Esophagus (tissue), 2 donors: ENCODE measurements at regions not wholly inside any gene's neighbourhood (a gene's known extent, or its start where the extent isn't known, plus 50 kb on each side); places are given as distances from the start of the nearest gene placed in this dataset.

Experiments used
- H3K27ac ChIP-seq, 2 donors: one replicate each; pipeline ENCODE4 v1.5.1; 2013; ENCODE audit warnings: low read depth in 2 of 2, mild to moderate bottlenecking in 2 of 2, inconsistent platforms in 1 of 2, low read length in 1 of 2, moderate library complexity in 1 of 2
- H3K27me3 ChIP-seq, 2 donors: one replicate each; pipeline ENCODE4 v1.6.1; 2013; ENCODE audit warnings: low read length in 2 of 2, control low read depth in 1 of 2, mild to moderate bottlenecking in 1 of 2; ENCODE audit not compliant: insufficient read depth in 2 of 2, control insufficient read depth in 1 of 2
- H3K36me3 ChIP-seq, 2 donors: one replicate each; pipeline ENCODE4 v1.6.1; 2013; ENCODE audit warnings: low read length in 1 of 2; ENCODE audit not compliant: control insufficient read depth in 2 of 2, insufficient read depth in 2 of 2
- H3K4me1 ChIP-seq, 2 donors: one replicate each; pipeline ENCODE4 v1.6.1; 2013; ENCODE audit warnings: low read length in 1 of 2; ENCODE audit not compliant: control insufficient read depth in 2 of 2, insufficient read depth in 2 of 2
- H3K4me3 ChIP-seq, 2 donors: one replicate each; pipeline ENCODE4 v1.5.1; 2013; ENCODE audit warnings: low read length in 2 of 2, mild to moderate bottlenecking in 2 of 2, low read depth in 1 of 2, moderate library complexity in 1 of 2
- H3K9me3 ChIP-seq, 2 donors: one replicate each; pipeline ENCODE4 v1.6.1; 2013; ENCODE audit warnings: mild to moderate bottlenecking in 2 of 2, low read depth in 1 of 2, low read length in 1 of 2, moderate library complexity in 1 of 2; ENCODE audit not compliant: control insufficient read depth in 2 of 2, insufficient read depth in 1 of 2
- WGBS, 2 donors: extraction: QIAGEN DNeasy Blood & Tissue Kit; methylation state at CpG; one replicate each; pipeline ENCODE4 v1.1.7; 2013; 5-methylcytosine and 5-hydroxymethylcytosine counted together
- donor health status: healthy with polysubstance abuse.
- donor health status: Bipolar disorder and iron deficiency.

DNA sequence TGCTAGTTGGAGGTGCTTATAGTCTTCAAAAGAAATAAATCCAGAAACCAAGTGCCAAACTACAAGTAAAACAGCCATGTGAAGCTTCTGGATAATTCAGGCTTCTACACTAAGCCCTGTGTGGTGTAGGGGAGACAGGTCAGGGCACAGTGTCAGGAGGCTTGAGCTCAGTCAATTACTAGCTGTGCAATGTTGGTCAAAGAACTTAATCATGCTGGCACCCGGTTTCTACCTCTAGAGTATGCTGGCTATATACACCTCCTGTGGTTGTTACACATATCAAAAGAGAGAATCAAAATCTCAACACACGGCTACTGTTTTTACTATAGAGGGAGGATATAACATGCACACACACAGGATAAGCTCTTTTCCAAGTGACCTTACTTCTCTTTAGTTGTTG is 469.7 kb upstream of the ZNF462 start:
- WGBS, 2 donors = 81 to 86% methylated on average over 2 of the region's 2 CpGs
- Histone ChIP-seq H3K27ac (no peak overlapping the region), H3K9me3 (no peaks in the 10 kb centered on the region), H3K27me3 (no peaks in the 10 kb centered on the region), H3K4me3 (no peak overlapping the region), H3K4me1 (no peaks in the 10 kb centered on the region), H3K36me3 (no peaks in the 10 kb centered on the region)

DNA sequence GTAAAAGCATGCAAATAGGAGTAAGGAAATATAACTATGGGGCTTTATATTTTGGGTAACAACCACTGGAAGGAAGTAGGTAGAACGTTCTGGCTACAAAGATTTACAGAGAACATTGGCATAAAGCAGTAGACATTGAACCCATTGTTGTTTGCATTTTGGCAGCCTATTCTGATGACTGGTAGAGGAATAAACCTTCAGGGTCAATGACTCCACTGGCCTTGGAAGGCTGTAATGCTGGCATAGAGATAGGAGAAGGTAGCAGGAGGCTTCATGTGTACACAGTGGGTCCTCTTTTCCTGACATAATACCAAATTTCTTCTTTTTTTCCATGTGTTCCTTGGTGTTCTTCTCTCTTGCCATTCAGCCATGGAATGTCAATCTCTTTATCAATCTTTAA is 462.8 kb upstream of the ZNF462 start:
- no peaks in the 10 kb centered on the region for H3K9me3 ChIP-seq
- H3K4me3 ChIP-seq = no peak overlapping the region
- no peaks in the 10 kb centered on the region for H3K27me3 ChIP-seq
- H3K27ac ChIP-seq = no peak overlapping the region
- no peaks in the 10 kb centered on the region for H3K36me3 ChIP-seq
- WGBS, 2 donors = 32 to 43% methylated on average over 1 of the region's 1 CpG
- H3K4me1 ChIP-seq = no peaks in the 10 kb centered on the region

- no peak overlapping the region for H3K27ac ChIP-seq
- no peak overlapping the region for H3K4me3 ChIP-seq
- no peaks in the 10 kb centered on the region for H3K9me3 ChIP-seq
- no peaks in the 10 kb centered on the region for H3K36me3 ChIP-seq
- H3K27me3 ChIP-seq = no peaks in the 10 kb centered on the region
- H3K4me1 ChIP-seq = no peaks in the 10 kb centered on the region
- WGBS, 2 donors = 42 to 44% methylated on average over 2 of the region's 2 CpGs
Measured at GRCh38 chr9:106400950-106401349, 462.0 kb upstream of the ZNF462 start.

DNA sequence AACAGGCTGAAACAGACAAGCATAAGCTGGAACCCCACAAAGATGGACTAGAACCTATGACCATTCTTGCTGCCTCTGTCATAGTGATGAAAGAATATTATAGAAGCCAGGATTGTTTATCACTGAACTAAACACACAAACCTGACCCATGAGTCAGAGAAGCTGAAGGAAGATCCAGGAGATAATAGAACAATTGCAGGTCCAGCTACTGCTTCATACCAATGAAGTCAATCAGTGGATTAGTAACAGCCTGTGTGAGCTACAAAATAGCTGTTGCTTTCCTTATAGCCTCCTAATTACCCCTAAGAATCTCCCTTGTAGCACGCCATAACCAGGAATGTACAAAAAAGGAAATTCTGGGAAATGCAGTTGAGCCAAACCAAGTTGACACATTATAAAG is 459.9 kb upstream of the ZNF462 start:
- WGBS, 2 donors = 85 to 86% methylated on average over 1 of the region's 1 CpG
- no peak overlapping the region for H3K27ac ChIP-seq
- H3K27me3 ChIP-seq = no peaks in the 10 kb centered on the region

DNA sequence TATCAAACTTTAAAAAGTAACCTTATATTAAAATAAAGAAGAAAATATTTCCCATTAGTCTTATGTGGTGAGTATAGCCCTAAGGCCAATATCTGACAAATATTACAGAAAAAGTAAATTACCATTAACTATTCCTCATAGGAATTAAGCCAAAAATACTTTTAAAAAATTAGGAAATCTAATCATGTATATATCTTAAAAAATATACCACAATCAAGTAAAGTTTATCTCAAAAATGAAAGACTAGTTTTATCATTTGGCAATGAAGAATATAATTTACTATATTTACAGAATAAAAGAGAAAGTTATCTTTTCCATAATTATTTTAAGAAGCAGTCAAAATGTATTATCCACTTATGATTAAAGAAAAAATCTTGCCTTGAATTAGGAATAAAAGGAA is 458.8 kb upstream of the ZNF462 start:
- H3K4me1 ChIP-seq = no peaks in the 10 kb centered on the region
- H3K36me3 ChIP-seq = no peaks in the 10 kb centered on the region
- no peak overlapping the region for H3K4me3 ChIP-seq
- no peaks in the 10 kb centered on the region for H3K9me3 ChIP-seq
- H3K27ac ChIP-seq = no peak overlapping the region
- H3K27me3 ChIP-seq = no peaks in the 10 kb centered on the region

More for the DNA sequence above, 459.9 kb upstream of the ZNF462 start:
- Histone ChIP-seq H3K9me3 (no peaks in the 10 kb centered on the region), H3K36me3 (no peaks in the 10 kb centered on the region), H3K4me3 (no peak overlapping the region), H3K4me1 (no peaks in the 10 kb centered on the region)

DNA sequence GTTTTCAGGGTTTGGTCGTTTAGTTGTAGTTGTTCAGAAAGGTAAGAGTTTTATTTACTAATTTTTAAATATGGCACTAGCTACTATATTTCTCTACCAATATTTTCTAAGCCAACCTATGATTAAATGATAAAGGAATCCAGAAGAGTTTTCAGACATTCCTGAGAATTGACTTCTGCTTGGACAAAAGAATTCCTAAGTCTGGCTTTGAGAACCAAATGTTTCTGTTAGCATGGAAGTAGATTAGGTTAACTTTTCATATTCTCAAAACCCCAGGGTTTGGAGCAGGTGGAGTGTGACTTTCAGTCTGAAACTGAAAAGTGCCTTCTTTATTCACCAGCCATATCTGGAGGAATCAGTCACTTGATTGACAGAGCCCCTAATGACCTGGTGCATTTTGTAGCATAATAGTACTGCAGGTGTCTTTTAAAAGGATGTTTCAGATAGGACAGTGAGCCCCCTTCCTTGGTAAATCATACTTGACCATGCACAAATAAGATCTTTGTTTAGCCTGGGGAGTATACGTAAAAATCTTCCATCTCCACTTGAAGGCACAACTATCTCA is 457.0 kb upstream of the ZNF462 start:
- Histone ChIP-seq H3K4me1 (no peaks in the 10 kb centered on the region), H3K27ac (no peak overlapping the region), H3K4me3 (no peak overlapping the region), H3K36me3 (no peaks in the 10 kb centered on the region), H3K27me3 (no peaks in the 10 kb centered on the region), H3K9me3 (no peaks in the 10 kb centered on the region)
- WGBS, 2 donors = 64 to 65% methylated on average over 2 of the region's 2 CpGs

DNA sequence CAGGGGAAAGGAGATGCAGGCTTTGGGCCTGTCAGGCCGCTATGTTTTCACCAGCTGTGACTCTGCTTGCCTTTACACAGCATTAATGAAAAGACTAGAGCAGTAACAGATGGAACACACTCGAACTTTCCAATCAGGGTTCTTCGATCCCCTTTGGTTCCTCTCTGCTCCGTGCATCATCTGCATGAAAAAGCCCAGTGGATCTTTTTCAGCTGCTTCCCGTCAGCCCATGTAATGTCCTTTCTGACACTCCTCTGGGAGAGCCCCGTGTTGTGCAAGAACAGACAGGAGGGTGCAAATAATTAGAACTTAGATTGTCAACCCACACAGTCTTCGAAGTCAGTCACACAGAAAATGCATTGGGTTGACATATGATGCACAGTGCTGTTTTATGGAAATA is 448.9 kb upstream of the ZNF462 start:
- H3K4me1 ChIP-seq = no peaks in the 10 kb centered on the region
- no peak overlapping the region for H3K27ac ChIP-seq
- 66 to 71% methylated on average over 7 of the region's 7 CpGs for WGBS, 2 donors
- H3K9me3 ChIP-seq = no peaks in the 10 kb centered on the region
- no peaks in the 10 kb centered on the region for H3K36me3 ChIP-seq
- H3K27me3 ChIP-seq = no peaks in the 10 kb centered on the region
- no peak overlapping the region for H3K4me3 ChIP-seq

GRCh38 chr9:106417685-106418084 is 445.3 kb upstream of the ZNF462 start:
- no peaks in the 10 kb centered on the region for H3K9me3 ChIP-seq
- H3K36me3 ChIP-seq = no peaks in the 10 kb centered on the region
- no peaks in the 10 kb centered on the region for H3K4me1 ChIP-seq
- no peak overlapping the region for H3K27ac ChIP-seq
- no peak overlapping the region for H3K4me3 ChIP-seq
- WGBS, 2 donors = 79 to 93% methylated on average over 1 of the region's 1 CpG
- H3K27me3 ChIP-seq = no peaks in the 10 kb centered on the region

DNA sequence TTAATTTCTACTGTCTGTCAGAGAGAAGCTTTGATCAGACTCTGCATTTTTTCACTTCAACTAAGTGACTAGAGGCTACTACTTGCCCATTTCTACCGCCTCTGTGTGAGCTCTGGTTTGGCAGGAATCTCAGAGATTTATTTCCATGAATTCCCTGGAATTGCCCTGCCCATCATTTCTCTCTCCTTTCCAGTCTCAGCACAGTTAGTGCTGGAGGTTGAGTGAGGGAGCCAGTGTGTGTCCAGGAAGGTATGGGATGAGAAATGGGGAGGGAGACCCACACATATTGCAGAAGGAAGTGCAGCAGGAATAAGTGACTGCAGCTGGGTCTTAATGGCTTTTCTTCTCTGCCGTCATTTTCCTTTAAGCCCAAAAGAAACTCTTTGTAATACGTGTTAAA is 443.1 kb upstream of the ZNF462 start:
- Histone ChIP-seq H3K27ac (no peak overlapping the region), H3K36me3 (no peaks in the 10 kb centered on the region), H3K4me1 (no peaks in the 10 kb centered on the region), H3K4me3 (no peak overlapping the region), H3K27me3 (no peaks in the 10 kb centered on the region), H3K9me3 (no peaks in the 10 kb centered on the region)
- 49 to 55% methylated on average over 3 of the region's 3 CpGs for WGBS, 2 donors

- no peaks in the 10 kb centered on the region for H3K36me3 ChIP-seq
- H3K27me3 ChIP-seq = no peaks in the 10 kb centered on the region
- WGBS, 2 donors = 29 to 43% methylated on average over 4 of the region's 4 CpGs
- no peaks in the 10 kb centered on the region for H3K4me1 ChIP-seq
- H3K27ac ChIP-seq = no peak overlapping the region
- H3K4me3 ChIP-seq = no peak overlapping the region
- no peaks in the 10 kb centered on the region for H3K9me3 ChIP-seq
Measured at GRCh38 chr9:106420511-106420944, 442.4 kb upstream of the ZNF462 start.
